SK-N-SH treated with all-trans-retinoic acid at 6 μM for 48 hours (cell line): ENCODE measurements at regions not wholly inside any gene's neighbourhood (a gene's known extent, or its start where the extent isn't known, plus 50 kb on each side); places are given as distances from the start of the nearest gene placed in this dataset.

Experiments used
- ARNTL ChIP-seq: fragments of 450-650 bp; formaldehyde crosslinking; IDR thresholded peaks from 2 replicates; pipeline ENCODE4 v1.5.0; 2020; ENCODE audit warnings: low read depth, mild to moderate bottlenecking, moderate library complexity, borderline replicate concordance
- ESRRG ChIP-seq: fragments of 250-450 bp; sonication (Bioruptor Pico); IDR thresholded peaks from 2 replicates; pipeline ENCODE4 v1.6.1; 2021; ENCODE audit warnings: mild to moderate bottlenecking
- OSR1 ChIP-seq: fragments of 250-450 bp; sonication (Bioruptor Pico); IDR thresholded peaks from 2 replicates; pipeline ENCODE4 v1.8.0; 2022; ENCODE audit warnings: moderate library complexity, mild to moderate bottlenecking, inconsistent platforms
- POU6F1 ChIP-seq: fragments of 250-450 bp; sonication (Bioruptor Pico); IDR thresholded peaks from 2 replicates; pipeline ENCODE4 v1.8.0; 2021; ENCODE audit warnings: low read depth, mild to moderate bottlenecking, moderate library complexity, borderline replicate concordance
- PPARA ChIP-seq: fragments of 250-450 bp; sonication (Bioruptor Pico); IDR thresholded peaks from 2 replicates; pipeline ENCODE4 v1.5.0; 2020; ENCODE audit warnings: mild to moderate bottlenecking, borderline replicate concordance
- RARB ChIP-seq: fragments of 250-450 bp; sonication (Bioruptor Pico); IDR thresholded peaks from 2 replicates; pipeline ENCODE4 v1.8.0; 2021; ENCODE audit warnings: mild to moderate bottlenecking, moderate library complexity
- SNAI2 ChIP-seq: fragments of 250-450 bp; sonication (Bioruptor Pico); IDR thresholded peaks from 2 replicates; pipeline ENCODE4 v1.5.0; 2020; ENCODE audit warnings: mild to moderate bottlenecking, moderate library complexity
- TCF4 ChIP-seq: fragments of 250-450 bp; sonication (Bioruptor Pico); IDR thresholded peaks from 2 replicates; pipeline ENCODE4 v1.8.0; 2021; ENCODE audit warnings: mild to moderate bottlenecking, moderate library complexity, borderline replicate concordance
- TOX ChIP-seq: fragments of 250-450 bp; sonication (Bioruptor Pico); IDR thresholded peaks from 2 replicates; pipeline ENCODE4 v1.8.0; 2021; ENCODE audit warnings: mild to moderate bottlenecking, moderate library complexity, borderline replicate concordance
- ZFP30 ChIP-seq: fragments of 450-650 bp; formaldehyde crosslinking; IDR thresholded peaks from 2 replicates; pipeline ENCODE4 v1.5.0; 2022; ENCODE audit warnings: mild to moderate bottlenecking, moderate library complexity
- TF ChIP-seq, protein P1 (sequence below): fragments of 250-450 bp; sonication (Bioruptor Pico); IDR thresholded peaks from 2 replicates; pipeline ENCODE4 v1.5.0; 2020; ENCODE audit warnings: mild to moderate bottlenecking, moderate library complexity
- TF ChIP-seq, protein P2 (sequence below): fragments of 250-450 bp; sonication (Bioruptor Pico); IDR thresholded peaks from 2 replicates; pipeline ENCODE4 v1.5.1; 2020; ENCODE audit warnings: low read depth, mild to moderate bottlenecking, moderate library complexity

- TF ChIP-seq TOX (no peak), OSR1 (no peak), RARB (CRISPR knock-in tag) (no peak), PPARA (CRISPR knock-in tag) (no peak), ARNTL (CRISPR knock-in tag) (no peak), POU6F1 (CRISPR knock-in tag) (no peak), ESRRG (CRISPR knock-in tag) (no peak), ZFP30 (CRISPR knock-in tag) (no peak), SNAI2 (CRISPR knock-in tag) (no peak), TCF4 (CRISPR knock-in tag) (no peak)
- TF ChIP-seq, protein P1, sequence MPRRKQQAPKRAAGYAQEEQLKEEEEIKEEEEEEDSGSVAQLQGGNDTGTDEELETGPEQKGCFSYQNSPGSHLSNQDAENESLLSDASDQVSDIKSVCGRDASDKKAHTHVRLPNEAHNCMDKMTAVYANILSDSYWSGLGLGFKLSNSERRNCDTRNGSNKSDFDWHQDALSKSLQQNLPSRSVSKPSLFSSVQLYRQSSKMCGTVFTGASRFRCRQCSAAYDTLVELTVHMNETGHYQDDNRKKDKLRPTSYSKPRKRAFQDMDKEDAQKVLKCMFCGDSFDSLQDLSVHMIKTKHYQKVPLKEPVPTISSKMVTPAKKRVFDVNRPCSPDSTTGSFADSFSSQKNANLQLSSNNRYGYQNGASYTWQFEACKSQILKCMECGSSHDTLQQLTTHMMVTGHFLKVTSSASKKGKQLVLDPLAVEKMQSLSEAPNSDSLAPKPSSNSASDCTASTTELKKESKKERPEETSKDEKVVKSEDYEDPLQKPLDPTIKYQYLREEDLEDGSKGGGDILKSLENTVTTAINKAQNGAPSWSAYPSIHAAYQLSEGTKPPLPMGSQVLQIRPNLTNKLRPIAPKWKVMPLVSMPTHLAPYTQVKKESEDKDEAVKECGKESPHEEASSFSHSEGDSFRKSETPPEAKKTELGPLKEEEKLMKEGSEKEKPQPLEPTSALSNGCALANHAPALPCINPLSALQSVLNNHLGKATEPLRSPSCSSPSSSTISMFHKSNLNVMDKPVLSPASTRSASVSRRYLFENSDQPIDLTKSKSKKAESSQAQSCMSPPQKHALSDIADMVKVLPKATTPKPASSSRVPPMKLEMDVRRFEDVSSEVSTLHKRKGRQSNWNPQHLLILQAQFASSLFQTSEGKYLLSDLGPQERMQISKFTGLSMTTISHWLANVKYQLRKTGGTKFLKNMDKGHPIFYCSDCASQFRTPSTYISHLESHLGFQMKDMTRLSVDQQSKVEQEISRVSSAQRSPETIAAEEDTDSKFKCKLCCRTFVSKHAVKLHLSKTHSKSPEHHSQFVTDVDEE (CRISPR knock-in tag) = no peak
- TF ChIP-seq, protein P2, sequence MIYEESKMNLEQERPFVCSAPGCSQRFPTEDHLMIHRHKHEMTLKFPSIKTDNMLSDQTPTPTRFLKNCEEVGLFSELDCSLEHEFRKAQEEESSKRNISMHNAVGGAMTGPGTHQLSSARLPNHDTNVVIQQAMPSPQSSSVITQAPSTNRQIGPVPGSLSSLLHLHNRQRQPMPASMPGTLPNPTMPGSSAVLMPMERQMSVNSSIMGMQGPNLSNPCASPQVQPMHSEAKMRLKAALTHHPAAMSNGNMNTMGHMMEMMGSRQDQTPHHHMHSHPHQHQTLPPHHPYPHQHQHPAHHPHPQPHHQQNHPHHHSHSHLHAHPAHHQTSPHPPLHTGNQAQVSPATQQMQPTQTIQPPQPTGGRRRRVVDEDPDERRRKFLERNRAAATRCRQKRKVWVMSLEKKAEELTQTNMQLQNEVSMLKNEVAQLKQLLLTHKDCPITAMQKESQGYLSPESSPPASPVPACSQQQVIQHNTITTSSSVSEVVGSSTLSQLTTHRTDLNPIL (CRISPR knock-in tag) = no peak
These were observed 118.0 kb downstream of the KCNE4 start for GRCh38 chr2:223169830-223170605.
